ENCODE measurements at regions not wholly inside any gene's neighbourhood (a gene's known extent, or its start where the extent isn't known, plus 50 kb on each side); places are given as distances from the start of the nearest gene placed in this dataset.

DNA sequence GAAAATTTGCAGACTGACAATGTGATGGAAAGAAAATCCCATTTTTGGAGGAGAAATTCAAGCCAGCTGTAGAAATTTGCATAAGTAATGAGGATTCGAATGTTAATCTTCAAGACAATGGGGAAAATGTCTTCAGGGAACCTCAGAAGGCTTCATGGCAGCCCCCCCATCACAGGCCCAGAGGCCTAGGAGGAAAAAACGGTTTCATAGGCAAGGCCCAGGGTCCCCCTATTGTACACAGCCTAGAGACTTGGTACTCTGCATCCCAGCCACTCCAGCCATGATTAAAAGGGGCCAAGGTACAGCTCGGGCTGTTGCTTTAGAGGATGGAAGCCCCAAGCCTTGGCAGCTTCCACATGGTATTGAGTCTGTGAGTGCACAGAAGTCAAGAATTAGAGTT is 303.6 kb upstream of the PCDH7 start:
- no peaks in the 10 kb centered on the region for H3K4me1 ChIP-seq
- peaks cover 0 to 8% (median 0%) of the 10 kb centered on the region in 4 donors for H3K9me3 ChIP-seq
- no peak for DNase-seq

DNA sequence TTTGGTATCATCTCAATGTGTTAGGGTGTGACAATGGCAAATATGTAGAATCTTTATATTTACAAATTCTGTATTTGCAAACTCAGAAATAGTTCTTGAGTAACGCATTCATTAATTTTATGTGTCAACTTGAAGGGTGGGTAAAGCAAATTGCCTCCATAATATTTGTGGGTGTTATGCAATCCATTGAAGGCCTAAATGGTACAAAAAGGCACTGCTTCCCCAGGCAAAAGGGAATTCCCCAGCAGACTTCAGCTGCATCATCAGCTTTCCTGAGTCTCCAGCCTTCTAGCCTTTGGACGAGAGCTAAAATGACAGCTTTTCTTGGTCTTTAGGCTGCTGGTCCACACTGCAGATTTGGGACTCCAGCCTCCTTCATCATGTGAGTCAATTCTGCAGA is 292.2 kb upstream of the PCDH7 start:
- no peak for DNase-seq
- H3K27me3 ChIP-seq = no peaks in the 10 kb centered on the region
- H3K9me3 ChIP-seq = no peaks in the 10 kb centered on the region
- no peak overlapping the region for H3K27ac ChIP-seq
- no peak overlapping the region for H3K4me3 ChIP-seq
- no peaks in the 10 kb centered on the region for H3K36me3 ChIP-seq
- no peaks in the 10 kb centered on the region for H3K4me1 ChIP-seq
- TF ChIP-seq, protein P1, sequence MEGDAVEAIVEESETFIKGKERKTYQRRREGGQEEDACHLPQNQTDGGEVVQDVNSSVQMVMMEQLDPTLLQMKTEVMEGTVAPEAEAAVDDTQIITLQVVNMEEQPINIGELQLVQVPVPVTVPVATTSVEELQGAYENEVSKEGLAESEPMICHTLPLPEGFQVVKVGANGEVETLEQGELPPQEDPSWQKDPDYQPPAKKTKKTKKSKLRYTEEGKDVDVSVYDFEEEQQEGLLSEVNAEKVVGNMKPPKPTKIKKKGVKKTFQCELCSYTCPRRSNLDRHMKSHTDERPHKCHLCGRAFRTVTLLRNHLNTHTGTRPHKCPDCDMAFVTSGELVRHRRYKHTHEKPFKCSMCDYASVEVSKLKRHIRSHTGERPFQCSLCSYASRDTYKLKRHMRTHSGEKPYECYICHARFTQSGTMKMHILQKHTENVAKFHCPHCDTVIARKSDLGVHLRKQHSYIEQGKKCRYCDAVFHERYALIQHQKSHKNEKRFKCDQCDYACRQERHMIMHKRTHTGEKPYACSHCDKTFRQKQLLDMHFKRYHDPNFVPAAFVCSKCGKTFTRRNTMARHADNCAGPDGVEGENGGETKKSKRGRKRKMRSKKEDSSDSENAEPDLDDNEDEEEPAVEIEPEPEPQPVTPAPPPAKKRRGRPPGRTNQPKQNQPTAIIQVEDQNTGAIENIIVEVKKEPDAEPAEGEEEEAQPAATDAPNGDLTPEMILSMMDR (IDR thresholded peaks at IDR 0.05) = no peak
- no peak for TF ChIP-seq POLR2A (IDR thresholded peaks at IDR 0.05)

More for the DNA sequence above, 303.6 kb upstream of the PCDH7 start:
- no peak overlapping the region for H3K4me3 ChIP-seq
- no peak for TF ChIP-seq POLR2A (IDR thresholded peaks at IDR 0.05)
- TF ChIP-seq, protein P1 (IDR thresholded peaks at IDR 0.05) = no peak
- no peaks in the 10 kb centered on the region for H3K27me3 ChIP-seq
- H3K36me3 ChIP-seq = no peaks in the 10 kb centered on the region
- no peak overlapping the region for H3K27ac ChIP-seq

DNA sequence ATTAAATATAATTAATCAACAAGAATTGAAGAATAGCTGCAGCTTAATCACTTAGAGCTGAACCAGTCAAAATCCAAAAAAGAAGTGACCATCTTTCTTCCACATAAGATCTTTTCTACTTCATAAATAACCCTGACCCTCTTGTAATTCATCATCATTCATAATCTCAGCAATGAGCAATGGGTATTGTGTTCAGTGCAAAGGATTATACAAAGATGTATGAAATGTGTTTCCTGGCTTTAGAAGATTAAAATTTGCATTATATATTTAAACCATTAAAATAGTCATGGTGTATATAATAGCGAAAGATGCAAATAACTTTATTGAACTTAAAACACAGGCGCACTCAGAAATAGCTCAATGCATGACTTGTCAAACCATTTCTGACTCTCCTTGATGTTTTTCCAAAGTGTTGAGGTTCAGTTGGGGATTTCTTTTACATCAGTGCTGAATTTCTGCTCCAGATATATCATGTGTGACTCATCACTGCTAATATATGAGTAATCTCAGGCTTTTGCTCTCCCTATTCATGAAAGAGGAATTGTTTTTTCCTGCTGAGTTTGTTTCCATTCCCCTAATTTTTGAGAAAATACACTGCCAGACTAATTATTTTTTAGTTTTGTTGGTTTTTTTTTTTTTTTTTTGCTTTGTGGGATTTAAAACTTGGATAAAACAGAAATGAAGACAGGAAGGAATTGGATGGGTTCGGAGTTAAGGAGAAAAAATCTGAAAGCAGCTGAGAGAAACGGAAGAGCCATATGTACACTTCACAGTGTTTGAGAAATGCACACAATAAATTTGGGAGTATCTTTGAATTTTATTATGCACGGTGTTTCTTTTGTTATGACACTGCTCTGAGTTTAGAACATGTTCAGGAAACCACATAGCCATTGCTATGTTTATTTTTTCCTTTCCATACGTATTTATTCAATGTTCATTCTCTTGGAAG is 290.1 kb upstream of the PCDH7 start:
- Histone ChIP-seq H3K27me3 (no peaks in the 10 kb centered on the region), H3K27ac (no peak overlapping the region), H3K9me3 (no peaks in the 10 kb centered on the region), H3K4me1 (no peaks in the 10 kb centered on the region), H3K36me3 (no peaks in the 10 kb centered on the region), H3K4me3 (no peak overlapping the region)
- TF ChIP-seq, protein P1 (IDR thresholded peaks at IDR 0.05) = no peak
- TF ChIP-seq POLR2A (IDR thresholded peaks at IDR 0.05) = no peak
- DNase-seq = no peak

DNA sequence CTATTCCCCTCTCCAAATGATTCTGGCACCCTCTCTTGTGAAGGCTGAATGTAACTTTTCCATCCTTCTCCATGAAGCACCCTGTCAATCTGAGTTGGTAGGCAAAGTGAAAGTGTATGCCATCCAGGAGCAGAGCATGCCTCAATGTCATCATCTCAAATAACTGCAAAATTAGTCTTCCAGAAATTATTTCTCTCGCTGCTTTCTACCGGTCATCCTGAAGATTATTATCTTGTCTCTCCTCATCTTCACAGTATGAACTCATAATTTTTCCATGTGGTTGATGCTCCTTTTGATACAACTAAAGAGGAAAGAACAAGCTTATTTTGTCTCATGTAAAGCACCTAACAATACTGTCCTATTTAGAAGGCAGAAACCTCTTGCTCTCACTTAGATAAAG is 285.5 kb upstream of the PCDH7 start:
- Histone ChIP-seq H3K36me3 (no peaks in the 10 kb centered on the region), H3K4me1 (no peaks in the 10 kb centered on the region), H3K4me3 (no peak overlapping the region), H3K9me3 (no peaks in the 10 kb centered on the region), H3K27ac (no peak overlapping the region), H3K27me3 (no peaks in the 10 kb centered on the region)
- DNase-seq = no peak
- TF ChIP-seq POLR2A (IDR thresholded peaks at IDR 0.05) = no peak
- TF ChIP-seq, protein P1 (IDR thresholded peaks at IDR 0.05) = no peak

DNA sequence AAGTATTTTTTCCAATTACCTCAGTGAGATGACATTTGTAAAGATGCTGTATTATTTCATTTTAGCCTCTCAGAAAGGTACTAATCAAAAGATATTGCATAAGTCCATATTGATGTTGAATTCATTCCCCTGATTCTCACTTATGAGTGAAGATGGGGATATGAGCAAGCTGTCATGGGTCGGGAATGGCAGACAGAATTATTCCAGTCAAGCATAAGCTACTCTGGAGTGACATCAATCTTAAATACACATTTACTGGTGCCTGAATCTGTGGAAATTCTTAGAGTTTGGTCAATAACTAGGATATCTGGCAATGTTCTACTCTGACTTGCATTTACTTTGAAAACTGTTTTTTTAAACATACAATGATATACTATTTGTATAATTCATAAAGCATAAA is 283.8 kb upstream of the PCDH7 start:
- Histone ChIP-seq H3K27ac (no peak overlapping the region), H3K4me1 (no peaks in the 10 kb centered on the region), H3K27me3 (no peaks in the 10 kb centered on the region), H3K4me3 (no peak overlapping the region), H3K9me3 (no peaks in the 10 kb centered on the region), H3K36me3 (no peaks in the 10 kb centered on the region)
- no peak for DNase-seq
- TF ChIP-seq POLR2A (IDR thresholded peaks at IDR 0.05) = no peak
- TF ChIP-seq, protein P1 (IDR thresholded peaks at IDR 0.05) = no peak
